HEK293T (cell line): ENCODE measurements at regions not wholly inside any gene's neighbourhood (a gene's known extent, or its start where the extent isn't known, plus 50 kb on each side); places are given as distances from the start of the nearest gene placed in this dataset.

ENCODE experiments used
- CTCF ChIA-PET: fragments of 350-600 bp; formaldehyde crosslinking; extraction: SDS; loops from one replicate; lab custom pipeline; 2021; ENCODE audit warnings: antibody characterized with exemption, inconsistent platforms; lab: Yijun Ruan, JAX
- POLR2A ChIA-PET: fragments of 350-600 bp; formaldehyde crosslinking; extraction: SDS; loops from one replicate; lab custom pipeline; 2020; ENCODE audit warnings: antibody characterized with exemption, inconsistent platforms; lab: Yijun Ruan, JAX
- DNase-seq: peaks from one replicate; pipeline ENCODE4 v3.0.0; 2012; ENCODE audit warnings: mixed read lengths; ENCODE audit errors: extremely low spot score
- ARNT ChIP-seq: fragments of 450-650 bp; IDR thresholded peaks from 2 replicates; pipeline ENCODE4 v1.6.1; 2017; ENCODE audit warnings: mild to moderate bottlenecking
- BHLHE40 ChIP-seq: fragments of 450-650 bp; IDR thresholded peaks from 2 replicates; pipeline ENCODE4 v1.6.1; 2016; ENCODE audit warnings: mild to moderate bottlenecking, moderate library complexity, borderline replicate concordance
- CTBP1 ChIP-seq: fragments of 450-650 bp; IDR thresholded peaks from 2 replicates; pipeline ENCODE4 v1.6.1; 2016; ENCODE audit warnings: borderline replicate concordance
- ELF4 ChIP-seq: fragments of 450-650 bp; IDR thresholded peaks from 2 replicates; pipeline ENCODE4 v1.6.1; 2017; ENCODE audit warnings: antibody characterized with exemption
- FOXA1 ChIP-seq: fragments of 450-650 bp; IDR thresholded peaks from 2 replicates; pipeline ENCODE4 v1.6.1; 2016; ENCODE audit warnings: mild to moderate bottlenecking
- FOXK2 ChIP-seq: fragments of 450-650 bp; IDR thresholded peaks from 2 replicates; pipeline ENCODE4 v1.6.1; 2016; ENCODE audit warnings: mild to moderate bottlenecking
- FOXM1 ChIP-seq: fragments of 450-650 bp; IDR thresholded peaks from 2 replicates; pipeline ENCODE4 v1.6.1; 2017; ENCODE audit warnings: mild to moderate bottlenecking, borderline replicate concordance
- HDGF ChIP-seq: fragments of 450-650 bp; IDR thresholded peaks from 2 replicates; pipeline ENCODE4 v1.6.1; 2017; ENCODE audit warnings: antibody characterized with exemption, borderline replicate concordance
- L3MBTL2 ChIP-seq: fragments of 450-650 bp; conservative IDR thresholded peaks from 2 replicates; pipeline ENCODE4 v1.6.1; 2016; ENCODE audit warnings: mild to moderate bottlenecking
- LEF1 ChIP-seq: fragments of 450-650 bp; IDR thresholded peaks from 2 replicates; pipeline ENCODE4 v1.6.1; 2017; ENCODE audit warnings: mild to moderate bottlenecking, borderline replicate concordance
- NFRKB ChIP-seq: fragments of 450-650 bp; IDR thresholded peaks from 2 replicates; pipeline ENCODE4 v1.6.1; 2016; ENCODE audit warnings: mild to moderate bottlenecking, moderate library complexity
- PKNOX1 ChIP-seq: fragments of 450-650 bp; IDR thresholded peaks from 2 replicates; pipeline ENCODE4 v1.6.1; 2016
- SP1 ChIP-seq: fragments of 450-650 bp; IDR thresholded peaks from 2 replicates; pipeline ENCODE4 v1.6.1; 2017
- SUZ12 ChIP-seq: fragments of 450-650 bp; IDR thresholded peaks from 2 replicates; pipeline ENCODE4 v1.6.1; 2016; ENCODE audit warnings: mild to moderate bottlenecking
- TARDBP ChIP-seq: fragments of 450-650 bp; IDR thresholded peaks from 2 replicates; pipeline ENCODE4 v1.6.1; 2016
- ZNF384 ChIP-seq: fragments of 450-650 bp; IDR thresholded peaks from 2 replicates; pipeline ENCODE4 v1.6.1; 2016

DNA sequence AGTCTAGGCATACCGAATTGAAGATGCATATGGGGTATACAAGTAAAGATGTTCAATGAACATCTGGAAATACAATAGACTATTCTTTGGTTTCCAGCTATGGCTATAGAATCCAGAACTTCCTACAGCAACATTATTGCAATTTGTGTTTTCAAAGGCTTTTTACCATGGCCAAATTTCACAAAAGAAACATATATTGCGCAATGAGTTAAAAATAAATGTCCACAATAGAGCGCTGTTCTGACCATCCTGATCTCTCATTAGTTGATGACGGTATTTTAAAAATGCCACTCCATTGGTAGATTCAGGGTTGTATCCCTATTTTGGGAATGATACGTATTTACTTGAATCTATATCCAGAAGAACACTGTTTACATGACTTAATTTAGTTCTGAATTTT lies 139.2 kb downstream of the LINC00632 start:
- no peak for TF ChIP-seq CTBP1
- no peak for DNase-seq
- POLR2A ChIA-PET: no interaction called here
- CTCF ChIA-PET: no interaction called here

- ChIA-PET POLR2A (no interaction called here), CTCF (no interaction called here)
- TF ChIP-seq CTBP1 (no peak), FOXM1 (no peak), LEF1 (no peak), SP1 (no peak), HDGF (no peak)
- DNase-seq: no peak
Observed at GRCh38 chrX:140860718-140861117, 141.7 kb upstream of the SPANXB1 start.

GRCh38 chrX:140866446-140866845 lies 135.9 kb upstream of the SPANXB1 start:
- no peak for DNase-seq
- TF ChIP-seq L3MBTL2 (no peak), SUZ12 (no peak), TARDBP (no peak), BHLHE40 (no peak), ARNT (no peak), CTBP1 (no peak), FOXM1 (no peak), FOXK2 (no peak), PKNOX1 (no peak), FOXA1 (no peak), NFRKB (no peak), HDGF (no peak), ELF4 (no peak), LEF1 (no peak), SP1 (no peak), ZNF384 (no peak)
- CTCF ChIA-PET: no interaction called here
- POLR2A ChIA-PET: no interaction called here

DNA sequence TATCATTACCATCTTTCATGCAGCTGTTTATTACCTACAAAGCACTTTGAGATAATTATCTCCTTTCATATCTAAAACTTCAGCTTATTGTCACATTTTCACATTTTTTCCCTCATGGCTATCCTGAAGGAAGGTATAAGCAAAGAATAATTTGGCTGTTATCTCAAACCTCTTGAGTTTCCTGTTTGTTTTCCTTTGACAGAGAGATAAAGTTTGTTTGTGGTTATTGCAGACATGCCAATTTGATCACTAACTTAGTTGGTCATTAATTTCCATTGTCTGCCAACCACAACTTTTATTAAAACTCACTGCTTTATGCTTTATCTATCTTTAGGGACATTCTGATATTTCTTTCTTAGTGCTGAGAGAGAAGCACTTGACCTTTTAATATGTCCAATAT lies 89.8 kb upstream of the SPANXB1 start:
- CTCF ChIA-PET: no interaction called here
- TF ChIP-seq SUZ12: no peak
- no peak for TF ChIP-seq HDGF
- TF ChIP-seq PKNOX1: no peak
- TF ChIP-seq FOXM1: no peak
- TF ChIP-seq ARNT: no peak
- TF ChIP-seq FOXA1: no peak
- TF ChIP-seq ELF4: no peak
- no peak for TF ChIP-seq SP1
- TF ChIP-seq ZNF384: no peak
- TF ChIP-seq TARDBP: no peak
- TF ChIP-seq BHLHE40: no peak
- no peak for TF ChIP-seq LEF1
- no peak for TF ChIP-seq NFRKB
- TF ChIP-seq L3MBTL2: no peak
- POLR2A ChIA-PET: no interaction called here
- DNase-seq: no peak

GRCh38 chrX:140913802-140914501 lies 88.4 kb upstream of the SPANXB1 start:
- no peak for TF ChIP-seq HDGF
- no peak for TF ChIP-seq LEF1
- no peak for TF ChIP-seq TARDBP
- no peak for TF ChIP-seq FOXM1
- TF ChIP-seq ZNF384: no peak
- TF ChIP-seq SP1: no peak
- no peak for TF ChIP-seq NFRKB
- TF ChIP-seq BHLHE40: no peak
- no peak for TF ChIP-seq SUZ12
- no peak for TF ChIP-seq ELF4
- no peak for TF ChIP-seq CTBP1
- no peak for TF ChIP-seq L3MBTL2
- TF ChIP-seq PKNOX1: no peak
- TF ChIP-seq FOXA1: no peak
- TF ChIP-seq ARNT: no peak
- no peak for TF ChIP-seq FOXK2
- CTCF ChIA-PET: interaction anchor here (2.1 kb wide), 1 partner anchor 148 kb away, joined by 4 read pairs; no protein-coding TSS in a partner anchor
- POLR2A ChIA-PET: no interaction called here
- no peak for DNase-seq

- no peak for TF ChIP-seq SUZ12
- no peak for TF ChIP-seq L3MBTL2
- no peak for TF ChIP-seq LEF1
- TF ChIP-seq ELF4: no peak
- TF ChIP-seq FOXK2: no peak
- no peak for TF ChIP-seq BHLHE40
- TF ChIP-seq ZNF384: no peak
- no peak for TF ChIP-seq HDGF
- no peak for TF ChIP-seq FOXM1
- POLR2A ChIA-PET: no interaction called here
Observed at GRCh38 chrX:140916872-140917271, 85.5 kb upstream of the SPANXB1 start.

More at GRCh38 chrX:140916872-140917271, 85.5 kb upstream of the SPANXB1 start:
- no peak for DNase-seq
- CTCF ChIA-PET: interaction anchor here (0.7 kb wide), 1 partner anchor 11 kb away, joined by 3 read pairs; no protein-coding TSS in a partner anchor
